HG02759 (cell line): ENCODE measurements at regions not wholly inside any gene's neighbourhood (a gene's known extent, or its start where the extent isn't known, plus 50 kb on each side); places are given as distances from the start of the nearest gene placed in this dataset.
"Not testable (repeated sequence)": the region's sequence is repeated elsewhere in the genome, so short reads cannot be mapped to it uniquely, and the experiment has no call there.

Experiments
- ATAC-seq: cut with Tn5 transposase; IDR thresholded peaks from one replicate; pipeline ENCODE4 v1.9.1; 2021; ENCODE audit warnings: mild to moderate bottlenecking, moderate library complexity; ENCODE audit not compliant: unreplicated experiment

- ATAC-seq: no peak
Measured at GRCh38 chr3:193114431-193115340, 126.3 kb upstream of the PLAAT1 start.

GRCh38 chr3:193116871-193117270 lies 124.2 kb upstream of the PLAAT1 start:
- ATAC-seq: no peak

- no peak for ATAC-seq
Measured at GRCh38 chr3:193118907-193119306, 122.1 kb upstream of the PLAAT1 start.

GRCh38 chr3:193119926-193120325 lies 121.1 kb upstream of the PLAAT1 start:
- ATAC-seq: no peak

- ATAC-seq: no peak
Measured at GRCh38 chr3:193124861-193125260, 116.2 kb upstream of the PLAAT1 start.

- no peak for ATAC-seq
Measured at GRCh38 chr3:193129607-193130006, 111.4 kb upstream of the PLAAT1 start.

GRCh38 chr3:193130576-193130975 lies 110.4 kb upstream of the PLAAT1 start:
- ATAC-seq: no peak

GRCh38 chr3:193132241-193132640 lies 108.8 kb upstream of the PLAAT1 start:
- ATAC-seq: no peak

GRCh38 chr3:193132964-193133363 lies 108.1 kb upstream of the PLAAT1 start:
- ATAC-seq: no peak

GRCh38 chr3:193134856-193135255 lies 106.2 kb upstream of the PLAAT1 start:
- no peak for ATAC-seq

- no peak for ATAC-seq
Measured at GRCh38 chr3:193140381-193140780, 100.6 kb upstream of the PLAAT1 start.

GRCh38 chr3:193145248-193145647 lies 95.8 kb upstream of the PLAAT1 start:
- no peak for ATAC-seq

GRCh38 chr3:193148688-193149473 lies 92.1 kb upstream of the PLAAT1 start:
- ATAC-seq: no peak

GRCh38 chr3:193149998-193150397 lies 91.0 kb upstream of the PLAAT1 start:
- no peak for ATAC-seq

- not testable (repeated sequence) for ATAC-seq
Measured at GRCh38 chr3:193155044-193155781, 85.8 kb upstream of the PLAAT1 start.

GRCh38 chr3:193157051-193157450 lies 84.0 kb upstream of the PLAAT1 start:
- no peak for ATAC-seq

- ATAC-seq: no peak
Measured at GRCh38 chr3:193165431-193166120, 75.4 kb upstream of the PLAAT1 start.

GRCh38 chr3:193168931-193169330 lies 72.1 kb upstream of the PLAAT1 start:
- ATAC-seq: no peak

- no peak for ATAC-seq
Measured at GRCh38 chr3:193174140-193174539, 66.9 kb upstream of the PLAAT1 start.

- not testable (repeated sequence) for ATAC-seq
Measured at GRCh38 chr3:193179332-193180012, 61.5 kb upstream of the PLAAT1 start.
